SU-DHL-6 (cell line): ENCODE measurements at regions not wholly inside any gene's neighbourhood (a gene's known extent, or its start where the extent isn't known, plus 50 kb on each side); places are given as distances from the start of the nearest gene placed in this dataset.
A peak's percentile ranks its signal among the peaks of the same experiment; 100 is the strongest.

Experiments used
- H2AFZ ChIP-seq: fragments of 200-600 bp; sonication (generic); 2 replicates; pipeline ENCODE4 v1.6.1; 2014; ENCODE audit warnings: low read depth, mild to moderate bottlenecking, moderate library complexity, mixed read lengths, antibody characterized with exemption, low read length; ENCODE audit not compliant: severe bottlenecking
- H3F3A ChIP-seq: fragments of 200-600 bp; shearing (Covaris generic); 2 replicates; pipeline ENCODE4 v1.6.0; 2016; ENCODE audit warnings: antibody characterized with exemption, mild to moderate bottlenecking; ENCODE audit not compliant: insufficient read depth
- H3K27ac ChIP-seq: fragments of 200-600 bp; sonication (generic); 2 replicates; pipeline ENCODE4 v1.5.1; 2016; ENCODE audit warnings: low read depth, mild to moderate bottlenecking, low read length, moderate library complexity, mixed read lengths
- H3K27me3 ChIP-seq: fragments of 200-600 bp; sonication (generic), shearing (Covaris generic); 2 replicates; pipeline ENCODE4 v1.6.0; 2014; ENCODE audit warnings: mild to moderate bottlenecking, low read length
- H3K36me3 ChIP-seq: fragments of 200-600 bp; sonication (generic); 2 replicates; pipeline ENCODE4 v1.6.1; 2014; ENCODE audit warnings: mild to moderate bottlenecking, low read length, mixed read lengths
- H3K4me2 ChIP-seq: fragments of 300-600, 200-600 bp; shearing (Covaris generic), sonication (generic); 2 replicates; pipeline ENCODE4 v1.6.0; 2014; ENCODE audit warnings: low read length, low read depth, mild to moderate bottlenecking; ENCODE audit not compliant: poor library complexity, severe bottlenecking
- H3K4me3 ChIP-seq: fragments of 200-600 bp; sonication (generic); 2 replicates; pipeline ENCODE4 v1.5.1; 2014; ENCODE audit warnings: antibody characterized with exemption, low read length, mild to moderate bottlenecking, mixed read lengths; ENCODE audit not compliant: insufficient read depth, poor library complexity, severe bottlenecking
- H3K79me2 ChIP-seq: fragments of 200-600 bp; sonication (generic); 2 replicates; pipeline ENCODE4 v1.6.1; 2014; ENCODE audit warnings: mild to moderate bottlenecking, low read length, moderate library complexity; ENCODE audit not compliant: insufficient read depth
- H3K9ac ChIP-seq: fragments of 200-600 bp; sonication (generic); 2 replicates; pipeline ENCODE4 v1.7.0; 2014; ENCODE audit warnings: mild to moderate bottlenecking, low read length
- H3K9me2 ChIP-seq: fragments of 200-600 bp; sonication (generic); replicated peaks from 2 replicates; pipeline ENCODE4 v1.6.1; 2014; ENCODE audit warnings: low read length; ENCODE audit not compliant: insufficient read depth
- H3K9me3 ChIP-seq: fragments of 200-600 bp; sonication (generic); 2 replicates; pipeline ENCODE4 v1.6.1; 2014; ENCODE audit warnings: low read length, mixed read lengths; ENCODE audit not compliant: insufficient read depth
- H4K20me1 ChIP-seq: fragments of 200-600 bp; sonication (generic); 2 replicates; pipeline ENCODE4 v1.6.1; 2014; ENCODE audit warnings: low read depth, mild to moderate bottlenecking, antibody characterized with exemption, low read length, moderate library complexity, mixed read lengths
- EZH2phosphoT487 ChIP-seq: fragments of 200-600 bp; sonication (generic), shearing (Covaris generic); conservative IDR thresholded peaks from 2 replicates; pipeline ENCODE4 v1.6.1; 2018; ENCODE audit warnings: mild to moderate bottlenecking, antibody characterized with exemption, low read length, moderate library complexity, mixed read lengths
- TF ChIP-seq, protein P1 (sequence below): fragments of 200-600 bp; sonication (generic); IDR thresholded peaks from one replicate; pipeline ENCODE4 v1.5.1; 2017; ENCODE audit warnings: antibody characterized with exemption, mild to moderate bottlenecking, low read length, moderate library complexity; ENCODE audit not compliant: insufficient read depth, poor library complexity, severe bottlenecking

DNA sequence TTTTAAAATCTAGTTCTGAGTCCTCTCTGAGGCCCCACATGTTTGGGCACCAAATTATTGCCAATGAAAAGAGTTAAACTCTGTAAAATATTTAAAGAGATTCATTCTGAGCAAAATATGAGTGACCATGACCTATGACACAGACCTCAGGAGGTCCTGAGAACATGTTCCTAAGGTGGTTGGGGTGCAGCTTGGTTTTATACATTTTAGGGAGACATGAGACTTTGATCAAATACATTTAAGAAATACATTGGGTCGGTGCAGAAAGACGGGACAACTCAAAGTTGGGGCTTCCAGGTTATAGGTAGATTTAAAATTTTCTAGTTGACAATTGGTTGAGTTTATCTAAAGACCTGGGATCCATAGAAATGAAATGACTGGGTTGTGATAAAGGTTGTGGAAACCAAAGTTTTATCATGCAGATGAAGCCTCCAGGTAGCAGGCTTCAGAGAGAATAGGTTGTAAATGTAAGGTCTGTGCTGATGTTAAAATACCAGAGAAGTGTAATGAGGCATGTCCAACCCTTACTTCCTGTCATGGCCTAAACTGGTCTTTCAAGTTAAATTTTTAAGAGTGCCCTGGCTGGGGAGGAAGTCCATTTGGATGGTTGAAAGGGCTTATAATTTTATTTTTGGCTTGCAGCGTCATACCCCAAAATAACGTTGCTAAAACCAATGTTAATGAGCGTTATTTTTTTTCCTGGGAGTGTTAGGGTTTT is 274.9 kb downstream of the NUF2 start:
- Histone ChIP-seq H4K20me1 (no peaks in the 10 kb centered on the region), H3K9me3 (no peaks in the 10 kb centered on the region), H3K27ac (peak overlapping the region; percentile 65), H3K79me2 (no peaks in the 10 kb centered on the region), H3K36me3 (no peaks in the 10 kb centered on the region), H3K27me3 (no peaks in the 10 kb centered on the region), H2AFZ (no peak overlapping the region), H3K4me3 (no peak overlapping the region), H3K9ac (no peak overlapping the region), H3K9me2 (no peaks in the 10 kb centered on the region), H3F3A (no peaks in the 10 kb centered on the region), H3K4me2 (peak overlapping the region; percentile 53)
- TF ChIP-seq, protein P1, sequence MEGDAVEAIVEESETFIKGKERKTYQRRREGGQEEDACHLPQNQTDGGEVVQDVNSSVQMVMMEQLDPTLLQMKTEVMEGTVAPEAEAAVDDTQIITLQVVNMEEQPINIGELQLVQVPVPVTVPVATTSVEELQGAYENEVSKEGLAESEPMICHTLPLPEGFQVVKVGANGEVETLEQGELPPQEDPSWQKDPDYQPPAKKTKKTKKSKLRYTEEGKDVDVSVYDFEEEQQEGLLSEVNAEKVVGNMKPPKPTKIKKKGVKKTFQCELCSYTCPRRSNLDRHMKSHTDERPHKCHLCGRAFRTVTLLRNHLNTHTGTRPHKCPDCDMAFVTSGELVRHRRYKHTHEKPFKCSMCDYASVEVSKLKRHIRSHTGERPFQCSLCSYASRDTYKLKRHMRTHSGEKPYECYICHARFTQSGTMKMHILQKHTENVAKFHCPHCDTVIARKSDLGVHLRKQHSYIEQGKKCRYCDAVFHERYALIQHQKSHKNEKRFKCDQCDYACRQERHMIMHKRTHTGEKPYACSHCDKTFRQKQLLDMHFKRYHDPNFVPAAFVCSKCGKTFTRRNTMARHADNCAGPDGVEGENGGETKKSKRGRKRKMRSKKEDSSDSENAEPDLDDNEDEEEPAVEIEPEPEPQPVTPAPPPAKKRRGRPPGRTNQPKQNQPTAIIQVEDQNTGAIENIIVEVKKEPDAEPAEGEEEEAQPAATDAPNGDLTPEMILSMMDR = no peak
- no peak for TF ChIP-seq EZH2phosphoT487

DNA sequence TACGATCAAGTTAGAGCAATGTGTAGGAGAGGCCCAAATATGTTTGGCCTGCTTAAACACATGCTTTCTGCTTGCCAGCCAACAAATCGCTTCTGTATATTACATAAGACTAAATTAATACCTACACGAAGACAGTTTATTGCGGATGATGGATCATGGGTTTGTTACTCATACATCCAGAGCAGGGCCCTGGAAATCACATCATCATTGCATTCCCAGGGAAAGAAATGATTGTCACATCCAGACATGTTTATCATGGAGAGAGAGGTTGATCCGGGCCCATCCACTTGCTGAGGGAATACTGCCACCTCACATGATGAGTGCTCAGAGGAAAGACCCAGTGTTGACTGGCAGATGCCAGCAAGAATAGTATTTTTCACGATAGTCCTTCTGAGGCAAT is 282.6 kb downstream of the NUF2 start:
- no peak overlapping the region for H2AFZ ChIP-seq
- H3K9me3 ChIP-seq = no peaks in the 10 kb centered on the region
- H3K4me2 ChIP-seq = no peak overlapping the region
- H3K27me3 ChIP-seq = no peaks in the 10 kb centered on the region
- H3K9me2 ChIP-seq = no peaks in the 10 kb centered on the region
- no peaks in the 10 kb centered on the region for H3K79me2 ChIP-seq
- H3K4me3 ChIP-seq = no peak overlapping the region
- no peaks in the 10 kb centered on the region for H3F3A ChIP-seq
- no peaks in the 10 kb centered on the region for H3K36me3 ChIP-seq
- no peaks in the 10 kb centered on the region for H4K20me1 ChIP-seq
- H3K9ac ChIP-seq = no peak overlapping the region
- no peak for TF ChIP-seq EZH2phosphoT487
- TF ChIP-seq, protein P1 = no peak
- H3K27ac ChIP-seq = no peak overlapping the region

GRCh38 chr1:163604896-163605295 is 283.1 kb downstream of the NUF2 start:
- H4K20me1 ChIP-seq = no peaks in the 10 kb centered on the region
- H3K27me3 ChIP-seq = no peaks in the 10 kb centered on the region
- no peaks in the 10 kb centered on the region for H3K36me3 ChIP-seq
- TF ChIP-seq EZH2phosphoT487 = no peak
- TF ChIP-seq, protein P1 = no peak
- H2AFZ ChIP-seq = no peak overlapping the region
- H3F3A ChIP-seq = no peaks in the 10 kb centered on the region
- H3K9me3 ChIP-seq = no peaks in the 10 kb centered on the region
- no peak overlapping the region for H3K4me3 ChIP-seq
- H3K9me2 ChIP-seq = no peaks in the 10 kb centered on the region
- H3K9ac ChIP-seq = no peak overlapping the region
- H3K79me2 ChIP-seq = no peaks in the 10 kb centered on the region
- H3K4me2 ChIP-seq = no peak overlapping the region
- H3K27ac ChIP-seq = no peak overlapping the region
